HEK293 (cell line): ENCODE measurements at regions not wholly inside any gene's neighbourhood (a gene's known extent, or its start where the extent isn't known, plus 50 kb on each side); places are given as distances from the start of the nearest gene placed in this dataset.

Experiments used
- CTCF ChIA-PET: fragments of 350-600 bp; formaldehyde crosslinking; extraction: SDS; loops from one replicate; lab custom pipeline; 2021; ENCODE audit warnings: antibody characterized with exemption; lab: Yijun Ruan, JAX
- POLR2A ChIA-PET: fragments of 300-600 bp; formaldehyde crosslinking; extraction: SDS; loops from one replicate; lab custom pipeline; 2020; ENCODE audit warnings: antibody characterized with exemption, inconsistent platforms; lab: Yijun Ruan, JAX
- H3K27ac ChIP-seq: fragments of 200-500 bp; sonication (Bioruptor generic); 2 replicates; pipeline ENCODE4 v1.5.1; 2014; ENCODE audit warnings: low read depth, low read length, control low read depth, inconsistent platforms; ENCODE audit errors: extremely low read depth
- H3K36me3 ChIP-seq, 2 experiments: fragments of 200-500 bp in 1 of 2; sonication (Bioruptor generic) in 1 of 2; 1 replicate in 1 of 2; 2 replicates in 1 of 2; pipeline ENCODE4 v1.5.1; 2014 to 2017; ENCODE audit warnings: inconsistent platforms in 2 of 2, low read length in 2 of 2; ENCODE audit not compliant: control insufficient read depth in 2 of 2, insufficient read depth in 1 of 2
- H3K4me1 ChIP-seq: fragments of 200-500 bp; sonication (Bioruptor generic); 2 replicates; pipeline ENCODE4 v1.5.1; 2014; ENCODE audit warnings: mild to moderate bottlenecking, low read length, inconsistent platforms; ENCODE audit not compliant: control insufficient read depth, insufficient read depth
- H3K4me3 ChIP-seq: 2 replicates; pipeline ENCODE4 v1.5.1; 2011; ENCODE audit warnings: low read depth, mild to moderate bottlenecking, control low read depth, low read length, moderate library complexity
- H3K9me3 ChIP-seq: fragments of 200-500 bp; sonication (Bioruptor generic); 2 replicates; pipeline ENCODE4 v1.5.1; 2014; ENCODE audit warnings: low read depth, low read length, inconsistent platforms; ENCODE audit not compliant: control insufficient read depth, insufficient read depth
- BCL11B ChIP-seq: fragments of 450-650 bp; formaldehyde crosslinking; IDR thresholded peaks from 2 replicates; pipeline ENCODE4 v1.5.1; 2016; ENCODE audit warnings: low read depth, missing biosample characterization, missing genetic modification characterization
- ELK4 ChIP-seq: IDR thresholded peaks from 2 replicates; pipeline ENCODE4 v1.6.1; 2011; ENCODE audit warnings: mild to moderate bottlenecking, low read depth, low read length, borderline replicate concordance
- HOXC10 ChIP-seq: sonication (generic); formaldehyde crosslinking; IDR thresholded peaks from 2 replicates; pipeline ENCODE4 v1.8.1; 2023; ENCODE audit warnings: mild to moderate bottlenecking, missing genetic modification reagents
- INSM2 ChIP-seq: fragments of 450-650 bp; formaldehyde crosslinking; IDR thresholded peaks from 2 replicates; pipeline ENCODE4 v1.5.1; 2016; ENCODE audit warnings: missing biosample characterization, missing genetic modification characterization
- KLF17 ChIP-seq: fragments of 450-650 bp; formaldehyde crosslinking; IDR thresholded peaks from 2 replicates; pipeline ENCODE4 v1.5.1; 2016; ENCODE audit warnings: missing biosample characterization, missing genetic modification characterization
- KLF9 ChIP-seq: fragments of 450-650 bp; formaldehyde crosslinking; IDR thresholded peaks from 2 replicates; pipeline ENCODE4 v1.5.1; 2016; ENCODE audit warnings: missing biosample characterization, missing genetic modification characterization, low read depth
- TRIM28 ChIP-seq: IDR thresholded peaks from 2 replicates; pipeline ENCODE4 v1.6.1; 2011; ENCODE audit warnings: low read length, control low read depth, borderline replicate concordance
- YY1 ChIP-seq: fragments of 450-650 bp; formaldehyde crosslinking; IDR thresholded peaks from 2 replicates; pipeline ENCODE4 v1.5.1; 2018; ENCODE audit warnings: missing biosample characterization, missing genetic modification characterization
- ZFHX2 ChIP-seq: fragments of 450-650 bp; formaldehyde crosslinking; conservative IDR thresholded peaks from 2 replicates; pipeline ENCODE4 v1.5.1; 2016; ENCODE audit warnings: missing biosample characterization, missing genetic modification characterization
- ZNF114 ChIP-seq: fragments of 450-650 bp; formaldehyde crosslinking; IDR thresholded peaks from 2 replicates; pipeline ENCODE4 v1.5.0; 2017; ENCODE audit warnings: missing biosample characterization, missing genetic modification characterization
- ZNF157 ChIP-seq: fragments of 450-650 bp; formaldehyde crosslinking; IDR thresholded peaks from 2 replicates; pipeline ENCODE4 v1.5.1; 2016; ENCODE audit warnings: missing biosample characterization, missing genetic modification characterization
- ZNF184 ChIP-seq: fragments of 450-650 bp; IDR thresholded peaks from 2 replicates; pipeline ENCODE4 v1.5.1; 2018; ENCODE audit warnings: missing biosample characterization, mild to moderate bottlenecking, missing genetic modification characterization
- ZNF214 ChIP-seq: fragments of 450-650 bp; formaldehyde crosslinking; IDR thresholded peaks from 2 replicates; pipeline ENCODE4 v1.5.1; 2017; ENCODE audit warnings: missing biosample characterization, mild to moderate bottlenecking, missing genetic modification characterization, borderline replicate concordance
- ZNF324 ChIP-seq: fragments of 450-650 bp; formaldehyde crosslinking; IDR thresholded peaks from 2 replicates; pipeline ENCODE4 v1.5.1; 2016; ENCODE audit warnings: missing biosample characterization, missing genetic modification characterization
- ZNF354C ChIP-seq: fragments of 450-650 bp; formaldehyde crosslinking; IDR thresholded peaks from 2 replicates; pipeline ENCODE4 v1.5.1; 2016; ENCODE audit warnings: missing biosample characterization, missing genetic modification characterization, low read depth, borderline replicate concordance
- ZNF404 ChIP-seq: fragments of 450-650 bp; formaldehyde crosslinking; IDR thresholded peaks from 2 replicates; pipeline ENCODE4 v1.5.1; 2017; ENCODE audit warnings: missing biosample characterization, missing genetic modification characterization
- ZNF488 ChIP-seq: fragments of 450-650 bp; formaldehyde crosslinking; IDR thresholded peaks from 2 replicates; pipeline ENCODE4 v1.5.1; 2016; ENCODE audit warnings: missing biosample characterization, missing genetic modification characterization
- ZNF560 ChIP-seq: fragments of 450-650 bp; formaldehyde crosslinking; IDR thresholded peaks from 2 replicates; pipeline ENCODE4 v1.5.1; 2017; ENCODE audit warnings: missing biosample characterization, missing genetic modification characterization, borderline replicate concordance
- ZNF76 ChIP-seq: fragments of 450-650 bp; formaldehyde crosslinking; IDR thresholded peaks from 2 replicates; pipeline ENCODE4; 2016; ENCODE audit warnings: low read depth, missing biosample characterization, missing genetic modification characterization, borderline replicate concordance
- ZNF837 ChIP-seq: fragments of 450-650 bp; formaldehyde crosslinking; IDR thresholded peaks from 2 replicates; pipeline ENCODE4 v1.5.1; 2016; ENCODE audit warnings: missing biosample characterization, missing genetic modification characterization
- TF ChIP-seq, protein P1 (sequence below): fragments of 450-650 bp; formaldehyde crosslinking; IDR thresholded peaks from 2 replicates; pipeline ENCODE4 v1.5.1; 2017; ENCODE audit warnings: missing biosample characterization, missing genetic modification characterization
- TF ChIP-seq, protein P2 (sequence below): fragments of 450-650 bp; formaldehyde crosslinking; IDR thresholded peaks from 2 replicates; pipeline ENCODE4 v1.5.1; 2016; ENCODE audit warnings: missing biosample characterization, missing genetic modification characterization
- TF ChIP-seq, protein P3 (sequence below): fragments of 450-650 bp; formaldehyde crosslinking; IDR thresholded peaks from 2 replicates; pipeline ENCODE4 v1.5.1; 2016; ENCODE audit warnings: missing biosample characterization, missing genetic modification characterization, borderline replicate concordance
- TF ChIP-seq, protein P4 (sequence below): fragments of 450-650 bp; IDR thresholded peaks from 2 replicates; pipeline ENCODE4 v1.5.1; 2018; ENCODE audit warnings: missing biosample characterization, mild to moderate bottlenecking, missing genetic modification characterization

GRCh38 chr21:22573834-22574233, 1575.6 kb downstream of the NCAM2 start:
- POLR2A ChIA-PET, result no interaction called here
- TF ChIP-seq KLF17 (tag by site-specific recombination), result no peak
- TF ChIP-seq, protein P1, sequence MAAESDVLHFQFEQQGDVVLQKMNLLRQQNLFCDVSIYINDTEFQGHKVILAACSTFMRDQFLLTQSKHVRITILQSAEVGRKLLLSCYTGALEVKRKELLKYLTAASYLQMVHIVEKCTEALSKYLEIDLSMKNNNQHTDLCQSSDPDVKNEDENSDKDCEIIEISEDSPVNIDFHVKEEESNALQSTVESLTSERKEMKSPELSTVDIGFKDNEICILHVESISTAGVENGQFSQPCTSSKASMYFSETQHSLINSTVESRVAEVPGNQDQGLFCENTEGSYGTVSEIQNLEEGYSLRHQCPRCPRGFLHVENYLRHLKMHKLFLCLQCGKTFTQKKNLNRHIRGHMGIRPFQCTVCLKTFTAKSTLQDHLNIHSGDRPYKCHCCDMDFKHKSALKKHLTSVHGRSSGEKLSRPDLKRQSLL (tag by site-specific recombination), result no peak
- TF ChIP-seq ZNF404 (tag by site-specific recombination), result no peak
- no peak for TF ChIP-seq HOXC10 (CRISPR knock-in tag)
- no peak for TF ChIP-seq ZNF324 (tag by site-specific recombination)
- no peak for TF ChIP-seq ZNF560 (tag by site-specific recombination)
- no peak for TF ChIP-seq ZNF76 (tag by site-specific recombination)
- TF ChIP-seq ZNF157 (tag by site-specific recombination), result no peak
- TF ChIP-seq ZNF214 (tag by site-specific recombination), result no peak
- TF ChIP-seq, protein P2, sequence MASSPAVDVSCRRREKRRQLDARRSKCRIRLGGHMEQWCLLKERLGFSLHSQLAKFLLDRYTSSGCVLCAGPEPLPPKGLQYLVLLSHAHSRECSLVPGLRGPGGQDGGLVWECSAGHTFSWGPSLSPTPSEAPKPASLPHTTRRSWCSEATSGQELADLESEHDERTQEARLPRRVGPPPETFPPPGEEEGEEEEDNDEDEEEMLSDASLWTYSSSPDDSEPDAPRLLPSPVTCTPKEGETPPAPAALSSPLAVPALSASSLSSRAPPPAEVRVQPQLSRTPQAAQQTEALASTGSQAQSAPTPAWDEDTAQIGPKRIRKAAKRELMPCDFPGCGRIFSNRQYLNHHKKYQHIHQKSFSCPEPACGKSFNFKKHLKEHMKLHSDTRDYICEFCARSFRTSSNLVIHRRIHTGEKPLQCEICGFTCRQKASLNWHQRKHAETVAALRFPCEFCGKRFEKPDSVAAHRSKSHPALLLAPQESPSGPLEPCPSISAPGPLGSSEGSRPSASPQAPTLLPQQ, result no peak
- no peak for TF ChIP-seq ZNF837
- no peak for TF ChIP-seq ZNF488 (tag by site-specific recombination)
- TF ChIP-seq YY1 (tag by site-specific recombination), result no peak
- TF ChIP-seq TRIM28, result no peak
- TF ChIP-seq ZFHX2 (tag by site-specific recombination), result no peak
- no peak for TF ChIP-seq ZNF184 (tag by site-specific recombination)
- TF ChIP-seq, protein P3, sequence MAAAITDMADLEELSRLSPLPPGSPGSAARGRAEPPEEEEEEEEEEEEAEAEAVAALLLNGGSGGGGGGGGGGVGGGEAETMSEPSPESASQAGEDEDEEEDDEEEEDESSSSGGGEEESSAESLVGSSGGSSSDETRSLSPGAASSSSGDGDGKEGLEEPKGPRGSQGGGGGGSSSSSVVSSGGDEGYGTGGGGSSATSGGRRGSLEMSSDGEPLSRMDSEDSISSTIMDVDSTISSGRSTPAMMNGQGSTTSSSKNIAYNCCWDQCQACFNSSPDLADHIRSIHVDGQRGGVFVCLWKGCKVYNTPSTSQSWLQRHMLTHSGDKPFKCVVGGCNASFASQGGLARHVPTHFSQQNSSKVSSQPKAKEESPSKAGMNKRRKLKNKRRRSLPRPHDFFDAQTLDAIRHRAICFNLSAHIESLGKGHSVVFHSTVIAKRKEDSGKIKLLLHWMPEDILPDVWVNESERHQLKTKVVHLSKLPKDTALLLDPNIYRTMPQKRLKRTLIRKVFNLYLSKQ (tag by site-specific recombination), result no peak
- no peaks in the 10 kb centered on the region for H3K4me1 ChIP-seq
- H3K4me3 ChIP-seq, result no peak overlapping the region
- no peak overlapping the region for H3K27ac ChIP-seq
- H3K36me3 ChIP-seq, result no peaks in the 10 kb centered on the region
- CTCF ChIA-PET, result interaction anchor here (0.5 to 1.1 kb wide), 3 partner anchors 13 to 519 kb away, joined by 3 to 4 read pairs (median 3); no protein-coding TSS in a partner anchor
- H3K9me3 ChIP-seq, result no peaks in the 10 kb centered on the region; the same call in 1 of the 2 replicates

- CTCF ChIA-PET, result interaction anchor here (0.6 to 1.3 kb wide), 8 partner anchors 12 to 1499 kb away, joined by 3 to 6 read pairs (median 4); no protein-coding TSS in a partner anchor
- Histone ChIP-seq H3K36me3 (no peaks in the 10 kb centered on the region), H3K27ac (no peak overlapping the region), H3K4me3 (no peak overlapping the region), H3K4me1 (no peaks in the 10 kb centered on the region), H3K9me3 (no peaks in the 10 kb centered on the region; the same call in 1 of the 2 replicates)
- POLR2A ChIA-PET, result no interaction called here
- TF ChIP-seq BCL11B (no peak), INSM2 (tag by site-specific recombination) (no peak), ELK4 (no peak), ZNF114 (tag by site-specific recombination) (no peak), ZNF354C (tag by site-specific recombination) (no peak), KLF9 (tag by site-specific recombination) (no peak)
- TF ChIP-seq, protein P4, sequence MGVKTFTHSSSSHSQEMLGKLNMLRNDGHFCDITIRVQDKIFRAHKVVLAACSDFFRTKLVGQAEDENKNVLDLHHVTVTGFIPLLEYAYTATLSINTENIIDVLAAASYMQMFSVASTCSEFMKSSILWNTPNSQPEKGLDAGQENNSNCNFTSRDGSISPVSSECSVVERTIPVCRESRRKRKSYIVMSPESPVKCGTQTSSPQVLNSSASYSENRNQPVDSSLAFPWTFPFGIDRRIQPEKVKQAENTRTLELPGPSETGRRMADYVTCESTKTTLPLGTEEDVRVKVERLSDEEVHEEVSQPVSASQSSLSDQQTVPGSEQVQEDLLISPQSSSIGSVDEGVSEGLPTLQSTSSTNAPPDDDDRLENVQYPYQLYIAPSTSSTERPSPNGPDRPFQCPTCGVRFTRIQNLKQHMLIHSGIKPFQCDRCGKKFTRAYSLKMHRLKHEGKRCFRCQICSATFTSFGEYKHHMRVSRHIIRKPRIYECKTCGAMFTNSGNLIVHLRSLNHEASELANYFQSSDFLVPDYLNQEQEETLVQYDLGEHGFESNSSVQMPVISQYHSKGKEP (tag by site-specific recombination), result no peak
Observed at GRCh38 chr21:22575165-22575584, 1577.0 kb downstream of the NCAM2 start.
